Loucy (cell line): ENCODE measurements at regions not wholly inside any gene's neighbourhood (a gene's known extent, or its start where the extent isn't known, plus 50 kb on each side); places are given as distances from the start of the nearest gene placed in this dataset.

Experiments
- H2AFZ ChIP-seq: fragments of 200-600 bp; sonication (generic); 2 replicates; pipeline ENCODE4 v1.6.0; 2016; ENCODE audit warnings: antibody characterized with exemption, mild to moderate bottlenecking, low read length, moderate library complexity
- H3F3A ChIP-seq: fragments of 200-600 bp; 2 replicates; pipeline ENCODE4 v1.6.0; 2016; ENCODE audit warnings: antibody characterized with exemption, low read depth, mild to moderate bottlenecking
- H3K27me3 ChIP-seq: fragments of 200-600 bp; sonication (generic); 2 replicates; pipeline ENCODE4 v1.6.1; 2014; ENCODE audit warnings: low read length, mild to moderate bottlenecking; ENCODE audit not compliant: insufficient read depth, poor library complexity, severe bottlenecking
- H3K36me3 ChIP-seq: fragments of 200-600 bp; sonication (generic); 2 replicates; pipeline ENCODE4 v1.6.1; 2016; ENCODE audit warnings: low read length; ENCODE audit not compliant: insufficient read depth
- H3K4me1 ChIP-seq: fragments of 200-600 bp; sonication (generic); 2 replicates; pipeline ENCODE4 v1.5.1; 2014; ENCODE audit warnings: low read length, mild to moderate bottlenecking; ENCODE audit not compliant: insufficient read depth, poor library complexity, severe bottlenecking
- H3K4me2 ChIP-seq: fragments of 200-600 bp; sonication (generic); 2 replicates; pipeline ENCODE4 v1.6.0; 2014; ENCODE audit warnings: antibody characterized with exemption, low read length, low read depth, mild to moderate bottlenecking; ENCODE audit not compliant: poor library complexity, severe bottlenecking
- H3K4me3 ChIP-seq: fragments of 200-600 bp; sonication (generic); 2 replicates; pipeline ENCODE4 v1.5.1; 2014; ENCODE audit warnings: low read length, mild to moderate bottlenecking, mixed read lengths; ENCODE audit not compliant: poor library complexity, severe bottlenecking
- H3K79me2 ChIP-seq: fragments of 200-600 bp; sonication (generic); 2 replicates; pipeline ENCODE4 v1.6.1; 2014; ENCODE audit warnings: low read length; ENCODE audit not compliant: insufficient read depth
- H3K9ac ChIP-seq: fragments of 200-600 bp; sonication (generic); 2 replicates; pipeline ENCODE4 v1.6.0; 2014; ENCODE audit warnings: mild to moderate bottlenecking, low read depth, low read length, moderate library complexity; ENCODE audit not compliant: poor library complexity, severe bottlenecking
- H3K9me2 ChIP-seq: fragments of 200-600 bp; sonication (generic); replicated peaks from 2 replicates; pipeline ENCODE4 v1.6.1; 2016; ENCODE audit warnings: low read depth, low read length, mixed read lengths
- H3K9me3 ChIP-seq: fragments of 200-600 bp; sonication (generic); 2 replicates; pipeline ENCODE4 v1.6.1; 2014; ENCODE audit warnings: mild to moderate bottlenecking, antibody characterized with exemption, low read length, low read depth; ENCODE audit not compliant: insufficient read depth
- H4K20me1 ChIP-seq: fragments of 200-600 bp; sonication (generic); 2 replicates; pipeline ENCODE4 v1.6.0; 2014; ENCODE audit warnings: antibody characterized with exemption, low read length, mild to moderate bottlenecking; ENCODE audit not compliant: insufficient read depth, poor library complexity, severe bottlenecking
- CTCF ChIP-seq: fragments of 200-600 bp; sonication (generic); conservative IDR thresholded peaks from 2 replicates; pipeline ENCODE4 v1.5.1; 2014; ENCODE audit warnings: mild to moderate bottlenecking, antibody characterized with exemption, low read length
- EZH2phosphoT487 ChIP-seq: fragments of 200-600 bp; IDR thresholded peaks from 2 replicates; pipeline ENCODE4 v1.6.1; 2018; ENCODE audit warnings: antibody characterized with exemption, mild to moderate bottlenecking, moderate library complexity, borderline replicate concordance

GRCh38 chr6:82690283-82690682 lies 326.7 kb downstream of the TPBG start:
- no peaks in the 10 kb centered on the region for H3K36me3 ChIP-seq
- H2AFZ ChIP-seq = no peak overlapping the region
- H3F3A ChIP-seq = no peaks in the 10 kb centered on the region
- no peaks in the 10 kb centered on the region for H3K79me2 ChIP-seq
- no peak overlapping the region for H3K4me3 ChIP-seq
- H3K9me3 ChIP-seq = no peaks in the 10 kb centered on the region
- TF ChIP-seq CTCF (no peak), EZH2phosphoT487 (no peak)
- no peaks in the 10 kb centered on the region for H3K4me1 ChIP-seq
- no peak overlapping the region for H3K9ac ChIP-seq
- no peaks in the 10 kb centered on the region for H4K20me1 ChIP-seq
- no peaks in the 10 kb centered on the region for H3K27me3 ChIP-seq
- H3K4me2 ChIP-seq = no peak overlapping the region
- H3K9me2 ChIP-seq = no peaks in the 10 kb centered on the region

GRCh38 chr6:82691997-82692396 lies 328.4 kb downstream of the TPBG start:
- H3K4me2 ChIP-seq = no peak overlapping the region
- no peak for TF ChIP-seq EZH2phosphoT487
- no peak for TF ChIP-seq CTCF
- H3K9me3 ChIP-seq = no peaks in the 10 kb centered on the region
- no peaks in the 10 kb centered on the region for H3K79me2 ChIP-seq
- H3K9ac ChIP-seq = no peak overlapping the region
- no peaks in the 10 kb centered on the region for H4K20me1 ChIP-seq
- H3K9me2 ChIP-seq = no peaks in the 10 kb centered on the region
- no peaks in the 10 kb centered on the region for H3K4me1 ChIP-seq
- H3K27me3 ChIP-seq = no peaks in the 10 kb centered on the region
- no peak overlapping the region for H3K4me3 ChIP-seq
- H3F3A ChIP-seq = no peaks in the 10 kb centered on the region
- H2AFZ ChIP-seq = no peak overlapping the region
- H3K36me3 ChIP-seq = no peaks in the 10 kb centered on the region

GRCh38 chr6:82693094-82693493 lies 329.5 kb downstream of the TPBG start:
- Histone ChIP-seq H3K36me3 (no peaks in the 10 kb centered on the region), H3K79me2 (no peaks in the 10 kb centered on the region), H3K9me2 (no peaks in the 10 kb centered on the region), H3K4me2 (no peak overlapping the region), H3F3A (no peaks in the 10 kb centered on the region), H2AFZ (no peak overlapping the region), H3K9ac (no peak overlapping the region), H3K4me1 (no peaks in the 10 kb centered on the region), H4K20me1 (no peaks in the 10 kb centered on the region), H3K27me3 (no peaks in the 10 kb centered on the region), H3K4me3 (no peak overlapping the region), H3K9me3 (no peaks in the 10 kb centered on the region)
- TF ChIP-seq CTCF (no peak), EZH2phosphoT487 (no peak)
